22Rv1 (cell line): ENCODE measurements at regions not wholly inside any gene's neighbourhood (a gene's known extent, or its start where the extent isn't known, plus 50 kb on each side); places are given as distances from the start of the nearest gene placed in this dataset.

Experiments used
- CTCF ChIP-seq: fragments of 450-650 bp; IDR thresholded peaks from 2 replicates; pipeline ENCODE4 v1.5.1; 2017; ENCODE audit warnings: mild to moderate bottlenecking
- ZFX ChIP-seq: fragments of 450-650 bp; IDR thresholded peaks from 2 replicates; pipeline ENCODE4 v1.6.1; 2017; ENCODE audit warnings: antibody characterized with exemption, borderline replicate concordance

- TF ChIP-seq CTCF = no peak
- no peak for TF ChIP-seq ZFX
These were observed 88.0 kb downstream of the TEX51 start for GRCh38 chr2:126986631-126987187.
